Naive thymus-derived CD4-positive, alpha-beta T cell (primary cell): ENCODE measurements at regions not wholly inside any gene's neighbourhood (a gene's known extent, or its start where the extent isn't known, plus 50 kb on each side); places are given as distances from the start of the nearest gene placed in this dataset.
"Not testable (repeated sequence)": the region's sequence is repeated elsewhere in the genome, so short reads cannot be mapped to it uniquely, and the experiment has no call there.

Experiments
- ATAC-seq: fragments of 150-1000 bp; cut with Tn5 transposase; 2 replicates; pipeline ENCODE4 v1.10.0; 2021; ENCODE audit warnings: mild to moderate bottlenecking, moderate library complexity
- CTCF ChIA-PET: fragments of 350-600 bp; sonication (Branson Sonifier 250); formaldehyde crosslinking; loops from one replicate; lab custom pipeline; 2021; ENCODE audit warnings: antibody characterized with exemption; lab: Charles Lee
- POLR2A ChIA-PET: fragments of 350-600 bp; sonication (Branson Sonifier 250); formaldehyde crosslinking; loops from one replicate; lab custom pipeline; 2021; ENCODE audit warnings: antibody characterized with exemption, inconsistent platforms; lab: Charles Lee
- DNase-seq, 9 donors: peaks; one replicate each; pipeline versions ENCODE4 v3.0.0 to v3.0.0-alpha.2; 2020 to 2022; ENCODE audit warnings: mixed read lengths in 1 of 9
- H3K27ac ChIP-seq: one replicate; pipeline ENCODE4 v1.7.0; 2013; ENCODE audit warnings: mild to moderate bottlenecking, low read depth, low read length, moderate library complexity
- H3K27me3 ChIP-seq, 2 donors: one replicate each; pipeline ENCODE4 v1.7.0; 2013; ENCODE audit warnings: low read length in 2 of 2, mild to moderate bottlenecking in 2 of 2, moderate library complexity in 2 of 2; ENCODE audit not compliant: control insufficient read depth in 2 of 2, insufficient read depth in 2 of 2
- H3K36me3 ChIP-seq, 3 experiments: 1 replicate in 2 of 3; 2 replicates in 1 of 3; pipeline ENCODE4 v1.7.0; 2013; ENCODE audit warnings: low read length in 3 of 3, mild to moderate bottlenecking in 3 of 3, moderate library complexity in 1 of 3; ENCODE audit not compliant: insufficient read depth in 3 of 3, control insufficient read depth in 2 of 3
- H3K4me1 ChIP-seq, 2 donors: one replicate each; pipeline ENCODE4 v1.7.0; 2013; ENCODE audit warnings: low read length in 2 of 2, mild to moderate bottlenecking in 2 of 2, moderate library complexity in 1 of 2; ENCODE audit not compliant: control insufficient read depth in 2 of 2, insufficient read depth in 2 of 2
- H3K4me3 ChIP-seq: 2 replicates; pipeline ENCODE4 v1.7.0; 2013; ENCODE audit warnings: mild to moderate bottlenecking, low read length
- H3K9me3 ChIP-seq, 3 experiments: 1 replicate in 2 of 3; 2 replicates in 1 of 3; pipeline ENCODE4 v1.7.0; 2013; ENCODE audit warnings: low read length in 3 of 3; ENCODE audit not compliant: control insufficient read depth in 2 of 3
- H3K27ac Mint-ChIP-seq, 9 donors: one replicate each; pipeline ENCODE4 v1.8.0; 2020 to 2022; ENCODE audit warnings: mixed read lengths in 9 of 9, mild to moderate bottlenecking in 8 of 9, moderate library complexity in 5 of 9, inconsistent platforms in 2 of 9
- H3K27me3 Mint-ChIP-seq, 5 donors: one replicate each; pipeline ENCODE4 v1.8.0; 2021 to 2022; ENCODE audit warnings: mixed read lengths in 5 of 5, mild to moderate bottlenecking in 1 of 5
- H3K36me3 Mint-ChIP-seq, 5 donors: one replicate each; pipeline ENCODE4 v1.8.0; 2020 to 2022; ENCODE audit warnings: mixed read lengths in 5 of 5, mild to moderate bottlenecking in 3 of 5, inconsistent platforms in 1 of 5
- H3K4me1 Mint-ChIP-seq, 7 donors: one replicate each; pipeline ENCODE4 v1.8.0; 2020 to 2022; ENCODE audit warnings: mixed read lengths in 7 of 7, mild to moderate bottlenecking in 3 of 7, inconsistent platforms in 1 of 7
- H3K4me3 Mint-ChIP-seq, 10 donors: one replicate each; pipeline ENCODE4 v1.8.0; 2020 to 2022; ENCODE audit warnings: mild to moderate bottlenecking in 10 of 10, mixed read lengths in 10 of 10, moderate library complexity in 6 of 10, inconsistent platforms in 2 of 10
- H3K9me3 Mint-ChIP-seq, 11 donors: one replicate each; pipeline ENCODE4 v1.8.0; 2020 to 2022; ENCODE audit warnings: mixed read lengths in 11 of 11, mild to moderate bottlenecking in 4 of 11, inconsistent platforms in 1 of 11, moderate library complexity in 1 of 11
- intact Hi-C, 2 donors: fragments of 100-400 bp; cut with micrococcal nuclease; formaldehyde crosslinking; loops; one replicate each; pipeline ENCODE4 v1.15.1; 2023

GRCh38 chr4:52157071-52157470 is 106.0 kb downstream of the SPATA18 start:
- CTCF ChIA-PET, DNase-seq: not testable (repeated sequence)
- H3K9me3 Mint-ChIP-seq: peaks cover 1 to 28% (median 9%) of the 10 kb centered on the region in 11 donors

GRCh38 chr4:52157641-52158316 is 106.7 kb downstream of the SPATA18 start:
- ATAC-seq: no peak
- H3K9me3 ChIP-seq: no peaks in the 10 kb centered on the region
- H3K36me3 ChIP-seq: no peaks in the 10 kb centered on the region
- no peak overlapping the region for H3K27ac ChIP-seq
- H3K36me3 Mint-ChIP-seq: peaks cover 0 to under 1% (median 0%) of the 10 kb centered on the region in 5 donors
- H3K4me1 ChIP-seq: no peaks in the 10 kb centered on the region
- H3K9me3 Mint-ChIP-seq: peaks cover 1 to 21% (median 10%) of the 10 kb centered on the region in 11 donors
- intact Hi-C loops: no loop called here
- ChIA-PET POLR2A (no interaction called here), CTCF (no interaction called here)
- H3K27ac Mint-ChIP-seq: no peak overlapping the region
- no peak overlapping the region for H3K4me3 Mint-ChIP-seq
- H3K27me3 ChIP-seq: no peaks in the 10 kb centered on the region
- peaks cover 0 to 11% (median 1%) of the 10 kb centered on the region in 5 donors for H3K27me3 Mint-ChIP-seq
- DNase-seq: no peak
- no peaks in the 10 kb centered on the region for H3K4me1 Mint-ChIP-seq
- no peak overlapping the region for H3K4me3 ChIP-seq

More at GRCh38 chr4:52157071-52157470, 106.0 kb downstream of the SPATA18 start:
- H3K27me3 Mint-ChIP-seq: peaks cover 0 to 18% (median 5%) of the 10 kb centered on the region in 5 donors
- H3K4me3 Mint-ChIP-seq, H3K4me1 Mint-ChIP-seq, ATAC-seq, POLR2A ChIA-PET, H3K27ac Mint-ChIP-seq, H3K9me3 ChIP-seq, H3K27ac ChIP-seq, H3K4me1 ChIP-seq, H3K36me3 Mint-ChIP-seq, H3K36me3 ChIP-seq, H3K4me3 ChIP-seq, intact Hi-C loops, H3K27me3 ChIP-seq: not testable (repeated sequence)

- H3K36me3 Mint-ChIP-seq: no peaks in the 10 kb centered on the region
These were observed 109.8 kb downstream of the SPATA18 start for GRCh38 chr4:52160859-52161258.

GRCh38 chr4:52164116-52164515 is 113.0 kb downstream of the SPATA18 start:
- Mint-ChIP-seq H3K4me3 (no peak overlapping the region), H3K27ac (no peak overlapping the region), H3K9me3 (peaks cover 0 to 18% (median 7%) of the 10 kb centered on the region in 11 donors), H3K27me3 (peaks cover 0 to 10% (median 0%) of the 10 kb centered on the region in 5 donors), H3K36me3 (no peaks in the 10 kb centered on the region), H3K4me1 (no peaks in the 10 kb centered on the region)
- no peak overlapping the region for H3K4me3 ChIP-seq
- no peaks in the 10 kb centered on the region for H3K9me3 ChIP-seq
- POLR2A ChIA-PET: no interaction called here
- ATAC-seq: no peak
- intact Hi-C loops: no loop called here
- H3K27me3 ChIP-seq: no peaks in the 10 kb centered on the region
- no peaks in the 10 kb centered on the region for H3K36me3 ChIP-seq
- CTCF ChIA-PET: no interaction called here
- H3K27ac ChIP-seq: no peak overlapping the region
- no peak for DNase-seq
- H3K4me1 ChIP-seq: no peaks in the 10 kb centered on the region

More at GRCh38 chr4:52160859-52161258, 109.8 kb downstream of the SPATA18 start:
- ATAC-seq (no peak), DNase-seq (no peak)
- Histone ChIP-seq H3K9me3 (no peaks in the 10 kb centered on the region), H3K27me3 (no peaks in the 10 kb centered on the region), H3K36me3 (no peaks in the 10 kb centered on the region), H3K4me1 (no peaks in the 10 kb centered on the region), H3K27ac (no peak overlapping the region), H3K4me3 (no peak overlapping the region)
- POLR2A ChIA-PET: no interaction called here
- intact Hi-C loops: no loop called here
- Mint-ChIP-seq H3K27ac (no peak overlapping the region), H3K9me3 (peaks cover 3 to 15% (median 4%) of the 10 kb centered on the region in 11 donors), H3K27me3 (peaks cover 0 to 10% (median 0%) of the 10 kb centered on the region in 5 donors), H3K4me3 (no peak overlapping the region), H3K4me1 (no peaks in the 10 kb centered on the region)
- CTCF ChIA-PET: no interaction called here

- H3K36me3 ChIP-seq: no peaks in the 10 kb centered on the region
- POLR2A ChIA-PET: no interaction called here
- peaks cover 0 to 11% (median 1%) of the 10 kb centered on the region in 11 donors for H3K9me3 Mint-ChIP-seq
- no peak overlapping the region for H3K27ac Mint-ChIP-seq
- no peaks in the 10 kb centered on the region for H3K4me1 Mint-ChIP-seq
- intact Hi-C loops: no loop called here
- no peak for DNase-seq
- no peak overlapping the region for H3K4me3 Mint-ChIP-seq
- CTCF ChIA-PET: no interaction called here
- peaks cover 0 to 8% (median 0%) of the 10 kb centered on the region in 5 donors for H3K27me3 Mint-ChIP-seq
- no peak overlapping the region for H3K27ac ChIP-seq
- H3K27me3 ChIP-seq: no peaks in the 10 kb centered on the region
- H3K4me3 ChIP-seq: no peak overlapping the region
- ATAC-seq: no peak
- H3K36me3 Mint-ChIP-seq: no peaks in the 10 kb centered on the region
- no peaks in the 10 kb centered on the region for H3K4me1 ChIP-seq
- no peaks in the 10 kb centered on the region for H3K9me3 ChIP-seq
These were observed 121.1 kb downstream of the SPATA18 start for GRCh38 chr4:52172166-52172565.

- ATAC-seq (no peak), DNase-seq (no peak)
- intact Hi-C loops: no loop called here
- H3K36me3 ChIP-seq: no peaks in the 10 kb centered on the region
- no peaks in the 10 kb centered on the region for H3K27me3 ChIP-seq
- H3K27me3 Mint-ChIP-seq: peaks cover 0 to 15% (median 0%) of the 10 kb centered on the region in 5 donors
- H3K36me3 Mint-ChIP-seq: no peaks in the 10 kb centered on the region
- H3K9me3 ChIP-seq: no peaks in the 10 kb centered on the region
- peaks cover 0 to 6% (median 1%) of the 10 kb centered on the region in 11 donors for H3K9me3 Mint-ChIP-seq
- H3K27ac ChIP-seq: no peak overlapping the region
- H3K4me3 ChIP-seq: no peak overlapping the region
- no peak overlapping the region for H3K4me3 Mint-ChIP-seq
- POLR2A ChIA-PET: no interaction called here
- no peaks in the 10 kb centered on the region for H3K4me1 Mint-ChIP-seq
- CTCF ChIA-PET: no interaction called here
- no peak overlapping the region for H3K27ac Mint-ChIP-seq
- no peaks in the 10 kb centered on the region for H3K4me1 ChIP-seq
These were observed 122.5 kb downstream of the SPATA18 start for GRCh38 chr4:52173470-52174045.

- Histone ChIP-seq H3K9me3 (no peaks in the 10 kb centered on the region), H3K27ac (no peak overlapping the region), H3K4me3 (no peak overlapping the region), H3K36me3 (no peaks in the 10 kb centered on the region), H3K4me1 (no peaks in the 10 kb centered on the region), H3K27me3 (no peaks in the 10 kb centered on the region)
- ATAC-seq (no peak), DNase-seq (no peak)
- H3K27me3 Mint-ChIP-seq: peaks cover 0 to 9% (median 0%) of the 10 kb centered on the region in 5 donors
- H3K27ac Mint-ChIP-seq: no peak overlapping the region
- intact Hi-C loops: no loop called here
- POLR2A ChIA-PET: no interaction called here
- H3K4me3 Mint-ChIP-seq: no peak overlapping the region
- H3K36me3 Mint-ChIP-seq: no peaks in the 10 kb centered on the region
- no peaks in the 10 kb centered on the region for H3K4me1 Mint-ChIP-seq
- peaks cover 0 to 4% (median 0%) of the 10 kb centered on the region in 11 donors for H3K9me3 Mint-ChIP-seq
- CTCF ChIA-PET: no interaction called here
These were observed 136.5 kb downstream of the SPATA18 start for GRCh38 chr4:52187603-52188002.
